Adrenal gland (tissue), 5 donors: ENCODE measurements at regions not wholly inside any gene's neighbourhood (a gene's known extent, or its start where the extent isn't known, plus 50 kb on each side); places are given as distances from the start of the nearest gene placed in this dataset.

ENCODE experiments used
- CTCF ChIP-seq, 6 experiments: fragments of 450-650 bp in 4 of 6; fragments of 200-600 bp in 2 of 6; sonication (generic) in 1 of 6; IDR thresholded peaks; 1 replicate in 5 of 6; 2 replicates in 1 of 6; pipeline versions ENCODE4 v1.5.1 to v1.8.0; 2016 to 2021; ENCODE audit warnings: antibody characterized with exemption in 6 of 6, mild to moderate bottlenecking in 2 of 6, moderate library complexity in 1 of 6
- POLR2A ChIP-seq, 2 donors: fragments of 450-650 bp; IDR thresholded peaks; one replicate each; pipeline ENCODE4 v1.6.1; 2017; ENCODE audit warnings: antibody characterized with exemption in 2 of 2, mild to moderate bottlenecking in 2 of 2, moderate library complexity in 1 of 2
- donor health status: DM: no; HTN: no; CAD: no.

DNA sequence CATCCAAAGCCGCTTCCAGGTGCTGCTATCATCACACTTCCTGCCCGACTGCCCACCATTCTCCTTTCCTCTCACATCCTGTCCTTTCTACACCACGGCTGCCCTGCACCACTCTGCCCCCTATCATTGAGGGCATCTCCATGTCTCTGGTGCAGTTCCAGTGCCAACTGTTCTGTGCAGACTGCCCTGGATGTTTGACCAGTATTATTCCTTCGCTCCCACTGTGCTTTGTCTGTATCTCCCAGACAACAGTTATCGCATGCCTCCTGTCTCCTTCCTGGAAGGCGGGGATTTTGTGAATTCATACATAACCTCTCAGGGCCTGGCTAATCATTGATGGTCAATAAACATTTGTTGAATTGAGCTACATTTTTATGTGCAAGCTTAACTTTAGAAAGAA lies 63.6 kb upstream of the GNG12 start:
- no peak for TF ChIP-seq CTCF (IDR thresholded peaks at IDR 0.05)
- TF ChIP-seq POLR2A (IDR thresholded peaks at IDR 0.05), result no peak
